ENCODE measurements at regions not wholly inside any gene's neighbourhood (a gene's known extent, or its start where the extent isn't known, plus 50 kb on each side); places are given as distances from the start of the nearest gene placed in this dataset.

DNA sequence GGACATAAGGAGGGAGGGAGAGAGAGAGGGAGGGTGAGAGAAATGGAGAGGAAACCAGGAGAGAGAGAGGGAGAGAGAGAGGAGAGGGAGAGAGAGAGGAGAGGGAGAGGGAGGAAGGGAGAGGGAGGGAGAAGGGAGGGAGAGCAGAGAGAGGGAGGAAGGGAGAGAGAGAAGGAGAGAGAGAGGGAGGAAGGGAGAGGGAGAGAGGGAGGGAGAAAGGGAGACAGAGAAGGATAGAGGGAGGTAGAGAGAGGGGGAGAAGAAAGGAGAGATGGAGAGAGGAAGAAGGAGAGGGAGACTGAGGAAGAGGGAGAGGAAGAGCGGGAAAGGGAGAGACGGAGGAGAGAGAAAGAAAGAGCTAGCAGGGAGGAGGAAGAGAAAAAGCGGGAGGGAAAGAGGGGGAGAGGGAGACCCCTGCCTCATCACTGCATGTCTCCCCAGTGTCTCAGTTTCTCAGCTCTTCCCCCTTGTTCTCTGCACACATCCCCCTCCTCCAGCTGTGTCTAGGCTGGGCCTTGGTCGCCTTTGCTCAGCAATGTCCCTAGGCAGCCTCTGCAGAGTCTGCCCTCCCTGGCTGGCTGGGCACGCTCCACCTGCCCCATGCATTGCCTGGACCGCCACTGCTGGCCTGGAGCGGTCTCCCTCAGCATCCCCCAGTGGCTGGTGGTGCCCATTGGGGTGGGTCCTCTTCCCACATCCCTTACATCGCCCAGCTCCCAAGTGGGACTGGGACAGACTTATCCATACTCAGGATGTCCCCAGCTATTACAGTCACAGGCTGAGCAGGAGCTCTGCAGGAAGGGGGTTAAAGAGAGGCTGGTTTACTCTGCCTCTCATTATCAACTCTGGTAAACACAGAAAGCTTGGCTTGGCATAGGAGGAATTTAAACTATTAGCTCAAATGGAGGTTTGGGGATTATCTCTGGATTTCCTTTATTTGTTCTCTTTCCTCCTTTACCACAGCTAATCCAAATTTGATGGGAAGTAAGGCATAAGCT, 85.7 kb upstream of the APCDD1 start:
- DNase-seq (ENCODE audit: low read depth in 4 of 4, low spot score in 2 of 4) = no peak

GRCh38 chr18:10370716-10371115, 83.7 kb upstream of the APCDD1 start:
- DNase-seq (ENCODE audit: low read depth in 4 of 4, low spot score in 2 of 4) = no peak

DNA sequence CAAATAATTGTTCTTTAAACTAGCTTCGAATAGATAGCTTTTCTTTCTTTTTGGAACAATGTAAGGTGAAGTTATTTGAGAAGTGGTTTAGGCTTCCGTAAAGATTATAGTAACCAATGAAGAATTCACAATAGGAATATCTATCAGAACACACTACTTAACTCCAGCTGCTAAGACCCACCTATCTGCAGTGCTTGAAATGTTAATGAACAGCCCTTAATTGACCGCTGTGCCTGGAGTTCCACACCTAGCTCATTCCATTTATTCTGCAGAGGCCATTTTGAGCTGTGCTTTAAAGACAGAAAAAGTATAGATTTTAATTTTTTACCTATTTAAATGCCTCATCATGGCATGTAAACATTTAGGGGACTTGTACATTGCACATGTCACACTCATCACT, 83.3 kb upstream of the APCDD1 start:
- DNase-seq (ENCODE audit: low read depth in 4 of 4, low spot score in 2 of 4) = no peak

DNA sequence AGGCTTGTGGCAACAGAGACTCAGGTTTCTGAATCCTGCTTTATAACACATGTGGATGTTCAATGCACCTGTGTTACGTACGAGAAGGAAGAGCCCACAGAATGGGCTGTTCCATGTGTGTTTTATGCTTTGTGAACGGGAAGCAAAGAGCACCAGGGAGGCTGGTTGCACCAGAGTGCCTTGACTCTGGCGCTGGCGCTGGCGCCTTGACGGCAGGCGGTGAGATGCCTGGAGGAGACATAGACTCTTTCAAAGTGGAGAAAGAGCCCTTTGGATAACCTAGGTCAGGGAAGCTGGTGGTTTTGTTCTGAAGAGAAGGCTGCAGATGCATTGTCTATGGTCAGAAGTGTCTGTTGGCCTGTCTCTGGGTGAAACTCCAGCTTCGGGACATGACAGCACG, 80.2 kb upstream of the APCDD1 start:
- no peak for DNase-seq (ENCODE audit: low read depth in 4 of 4, low spot score in 2 of 4)

- no peak for DNase-seq (ENCODE audit: low read depth in 4 of 4, low spot score in 2 of 4)
These were observed 79.7 kb upstream of the APCDD1 start for GRCh38 chr18:10374636-10375293.

GRCh38 chr18:10376731-10377130, 77.7 kb upstream of the APCDD1 start:
- DNase-seq (ENCODE audit: low read depth in 4 of 4, low spot score in 2 of 4) = peak in 2 of 4 donors; percentile 32 to 59

DNA sequence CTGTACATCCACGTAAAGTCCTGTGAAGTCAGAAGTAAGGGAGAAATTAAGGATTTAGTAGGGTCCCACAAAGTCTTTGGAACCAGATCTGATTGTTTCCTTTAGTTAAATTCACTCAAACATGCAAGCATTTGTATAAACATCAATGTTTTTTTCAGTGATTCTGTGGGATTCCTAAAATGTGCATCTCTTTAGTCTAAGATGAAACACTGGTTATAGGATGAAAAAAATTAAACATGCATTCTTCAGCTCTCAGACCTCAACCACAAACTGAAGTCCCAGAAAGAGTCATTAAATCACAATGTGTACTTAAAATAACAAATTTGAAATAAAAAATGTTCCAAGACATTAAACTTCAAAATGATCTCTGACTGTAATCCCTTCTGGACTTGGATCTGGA, 76.5 kb upstream of the APCDD1 start:
- DNase-seq (ENCODE audit: low read depth in 4 of 4, low spot score in 2 of 4) = no peak

DNA sequence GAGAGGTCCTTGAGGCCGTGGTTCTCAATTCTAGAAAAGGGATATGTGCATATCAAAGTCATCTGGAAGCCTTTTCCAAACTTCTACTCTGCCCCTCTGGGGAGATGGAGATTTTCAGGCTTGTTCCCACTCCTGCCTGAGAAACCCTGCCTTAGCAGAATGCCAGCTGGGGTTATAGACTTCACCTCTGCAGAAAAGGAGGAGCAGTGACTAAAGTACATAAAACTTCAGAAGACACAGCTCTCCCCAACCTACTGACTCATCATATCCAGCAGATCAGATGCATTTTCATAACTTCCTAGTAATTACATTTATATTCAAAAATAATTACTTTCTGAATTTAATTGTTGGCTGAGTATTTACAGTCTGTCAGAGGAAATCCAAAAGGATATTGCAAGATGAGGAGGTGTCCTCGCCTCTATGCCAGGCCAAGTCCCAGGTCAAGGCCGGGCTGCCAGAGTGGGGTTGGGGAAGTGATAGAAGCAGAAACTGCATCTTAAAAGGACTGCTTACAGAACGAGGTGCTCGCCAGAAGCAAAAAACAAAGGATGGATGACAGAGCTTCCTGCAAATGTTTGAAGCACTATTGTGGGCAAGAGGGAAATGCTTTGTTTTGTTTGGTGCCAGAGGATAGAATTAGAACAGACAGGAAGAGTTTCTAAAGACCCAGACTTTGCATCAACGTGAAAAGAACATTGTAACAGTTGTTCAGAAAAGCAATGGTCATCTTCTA, 75.6 kb upstream of the APCDD1 start:
- no peak for DNase-seq (ENCODE audit: low read depth in 4 of 4, low spot score in 2 of 4)

GRCh38 chr18:10379522-10379921, 74.9 kb upstream of the APCDD1 start:
- DNase-seq (ENCODE audit: low read depth in 4 of 4, low spot score in 2 of 4) = no peak

DNA sequence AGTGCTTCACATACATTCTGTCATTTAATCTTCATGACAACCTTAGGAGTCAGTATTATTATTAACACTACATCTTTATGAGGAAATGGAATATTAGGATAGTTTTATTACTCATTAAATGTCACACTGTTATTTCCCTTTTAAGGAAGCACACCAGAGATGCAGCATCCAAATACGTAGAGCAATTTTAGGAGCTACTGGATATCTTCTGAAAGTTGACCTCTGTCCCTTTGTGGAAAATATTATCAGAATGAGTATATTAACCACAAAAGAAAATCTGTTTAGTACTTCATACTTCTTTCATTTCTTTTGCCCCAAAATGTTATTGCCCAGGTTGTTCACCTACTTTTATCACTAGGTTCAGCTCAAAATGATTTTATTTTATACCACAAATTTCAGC, 72.9 kb upstream of the APCDD1 start:
- no peak for DNase-seq (ENCODE audit: low read depth in 4 of 4, low spot score in 2 of 4)

DNA sequence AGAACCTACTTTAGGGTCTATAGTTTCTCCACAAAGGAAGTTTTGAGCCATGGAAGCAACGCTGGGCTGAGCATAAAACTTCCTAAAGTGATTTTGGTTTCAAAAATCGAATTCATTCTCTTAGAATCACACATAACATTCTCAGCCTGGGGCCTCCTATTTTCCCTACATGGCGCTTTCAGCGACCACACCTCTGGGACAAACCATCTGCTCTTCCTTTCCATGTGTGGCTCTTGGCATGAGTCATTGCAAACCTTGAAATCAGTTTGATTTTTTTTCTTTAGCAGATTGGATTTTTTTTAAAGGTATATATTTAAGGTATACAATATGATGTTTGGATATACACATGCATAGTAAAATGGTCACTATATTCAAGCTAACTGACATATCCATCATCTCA, 72.5 kb upstream of the APCDD1 start:
- DNase-seq (ENCODE audit: low read depth in 4 of 4, low spot score in 2 of 4) = no peak

- no peak for DNase-seq (ENCODE audit: low read depth in 4 of 4, low spot score in 2 of 4)
These were observed 68.4 kb upstream of the APCDD1 start for GRCh38 chr18:10386049-10386448.

- no peak for DNase-seq (ENCODE audit: low read depth in 4 of 4, low spot score in 2 of 4)
These were observed 67.5 kb upstream of the APCDD1 start for GRCh38 chr18:10386956-10387355.

- no peak for DNase-seq (ENCODE audit: low read depth in 4 of 4, low spot score in 2 of 4)
These were observed 67.0 kb upstream of the APCDD1 start for GRCh38 chr18:10387399-10387798.

DNA sequence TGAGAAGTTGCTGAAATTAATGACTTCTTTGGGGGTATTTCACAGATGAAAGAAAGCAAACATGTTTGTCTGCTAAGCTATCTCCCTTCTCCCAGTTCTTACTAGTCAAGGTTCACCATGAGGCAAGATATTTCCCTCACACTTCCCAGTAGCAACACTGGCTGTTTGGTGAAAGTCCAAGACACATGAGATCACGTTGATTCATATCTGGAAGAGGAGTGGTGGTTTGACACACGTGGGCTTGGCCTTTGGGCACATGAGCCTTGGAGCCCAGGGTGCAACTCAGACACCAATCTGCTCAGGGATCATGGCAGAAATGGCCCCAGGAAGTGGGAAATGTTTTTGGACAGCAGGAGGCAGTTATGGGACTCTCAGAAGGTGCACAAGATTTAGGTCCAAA, 66.1 kb upstream of the APCDD1 start:
- DNase-seq (ENCODE audit: low read depth in 4 of 4, low spot score in 2 of 4) = no peak

GRCh38 chr18:10391506-10391905, 62.9 kb upstream of the APCDD1 start:
- no peak for DNase-seq (ENCODE audit: low read depth in 4 of 4, low spot score in 2 of 4)

DNA sequence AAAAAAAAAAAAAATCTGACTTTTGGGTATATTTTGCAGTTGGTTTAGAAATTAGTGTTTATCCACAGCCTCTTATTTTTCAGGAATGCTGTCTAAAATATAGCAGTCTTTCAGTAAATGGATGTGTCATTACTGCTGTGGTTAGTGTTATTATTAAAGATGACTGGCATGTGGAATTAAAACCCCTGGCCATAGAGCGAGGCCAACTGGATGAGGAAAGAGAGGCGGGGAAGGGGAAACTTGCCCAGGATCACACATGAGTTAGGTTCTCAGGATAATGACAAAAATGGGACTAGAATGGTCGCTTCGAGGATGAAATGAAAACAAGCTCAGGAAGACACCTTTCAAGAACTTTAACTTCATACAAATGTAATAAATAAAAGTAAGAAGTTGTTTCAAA, 57.4 kb upstream of the APCDD1 start:
- no peak for DNase-seq (ENCODE audit: low read depth in 4 of 4, low spot score in 2 of 4)

- no peak for DNase-seq (ENCODE audit: low read depth in 4 of 4, low spot score in 2 of 4)
These were observed 55.9 kb upstream of the APCDD1 start for GRCh38 chr18:10398571-10398970.

DNA sequence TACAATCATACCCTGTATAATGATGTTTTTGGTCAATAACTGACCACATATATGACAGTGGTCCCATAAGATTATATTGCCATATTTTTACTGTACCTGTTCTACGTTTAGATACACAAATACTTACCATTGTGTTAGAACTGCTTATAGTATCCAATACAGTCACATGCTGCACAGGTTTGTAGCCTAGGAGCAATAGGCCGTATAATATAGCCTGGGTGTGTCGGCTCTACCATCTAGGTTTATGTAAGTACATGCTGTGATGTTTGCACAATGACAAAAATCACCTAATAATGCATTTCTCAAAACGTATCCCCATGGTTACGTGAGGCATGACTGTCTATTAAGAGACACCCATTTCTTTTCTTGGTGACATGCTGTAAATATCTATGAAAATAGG, 55.0 kb upstream of the APCDD1 start:
- DNase-seq (ENCODE audit: low read depth in 4 of 4, low spot score in 2 of 4) = no peak

GRCh38 chr18:10400534-10401307, 53.7 kb upstream of the APCDD1 start:
- DNase-seq (ENCODE audit: low read depth in 4 of 4, low spot score in 2 of 4) = no peak

DNA sequence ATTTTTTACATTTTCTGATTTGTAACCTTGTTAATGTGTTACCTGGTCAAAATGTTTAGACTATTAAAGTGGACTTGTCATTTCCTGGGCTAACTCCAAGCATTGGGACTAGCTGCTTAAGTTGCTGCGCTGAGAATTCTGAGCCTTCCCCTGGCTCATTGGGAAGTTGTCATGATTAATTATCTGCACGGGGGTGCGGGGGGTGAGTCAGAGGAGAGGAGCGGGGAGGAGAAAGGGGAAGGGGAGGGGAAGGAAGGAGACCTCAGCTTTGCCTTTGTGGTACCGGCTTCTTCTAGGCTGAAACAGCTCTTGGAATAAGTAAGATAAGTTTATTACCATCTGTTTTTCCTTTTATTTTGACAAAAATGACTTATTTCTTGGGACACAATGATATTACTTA, 52.9 kb upstream of the APCDD1 start:
- peak in 1 of 4 donors; percentile 40 for DNase-seq (ENCODE audit: low read depth in 4 of 4, low spot score in 2 of 4)

All from left renal cortex interstitium (tissue), 4 donors.